A549 (cell line): ENCODE measurements at regions not wholly inside any gene's neighbourhood (a gene's known extent, or its start where the extent isn't known, plus 50 kb on each side); places are given as distances from the start of the nearest gene placed in this dataset.

Experiments used
- ATAC-seq, 2 experiments: fragments of 200-7000 bp in 1 of 2; fragments of >200 bp in 1 of 2; cut with Nextera tagmentation in 1 of 2; cut with Tn5 transposase in 1 of 2; 3 replicates each; pipeline versions ENCODE4 v1.8.0 to v1.9.1; 2018 to 2020; ENCODE audit warnings: mild to moderate bottlenecking in 1 of 2, moderate library complexity in 1 of 2
- CTCF ChIA-PET: fragments of 300-600 bp; sonication (Branson Sonifier 250); formaldehyde crosslinking; extraction: SDS; loops from one replicate; lab custom pipeline; 2021; ENCODE audit warnings: antibody characterized with exemption, inconsistent platforms; lab: Yijun Ruan, JAX
- POLR2A ChIA-PET: fragments of 350-600 bp; formaldehyde crosslinking; extraction: SDS; loops from one replicate; lab custom pipeline; 2021; ENCODE audit warnings: antibody characterized with exemption, inconsistent platforms; lab: Yijun Ruan, JAX
- DNase-seq, 2 experiments: peaks; one replicate each; pipeline versions ENCODE4 v3.0.0 to v3.0.0-alpha.2; 2011 to 2016; ENCODE audit warnings: low read depth in 1 of 2, low spot score in 1 of 2
- FAIRE-seq: peaks from 2 replicates; lab custom pipeline; 2011; peaks lifted over from hg19 to GRCh38; lab: Jason Lieb, UNC
- H3K27ac ChIP-seq, 2 experiments: fragments of >200 bp; sonication (Bioruptor Twin); formaldehyde crosslinking; 3 replicates each; pipeline ENCODE4 v1.5.1; 2016 to 2017
- H3K4me1 ChIP-seq: fragments of >200 bp; sonication (Bioruptor Twin); formaldehyde crosslinking; 3 replicates; pipeline ENCODE4 v1.6.1; 2016
- H3K4me2 ChIP-seq: fragments of >200 bp; sonication (Bioruptor Twin); formaldehyde crosslinking; 3 replicates; pipeline ENCODE4 v1.6.1; 2016
- H3K4me3 ChIP-seq: fragments of >200 bp; sonication (Bioruptor Twin); formaldehyde crosslinking; 3 replicates; pipeline ENCODE4 v1.5.1; 2016
- H3K9me3 ChIP-seq: fragments of >200 bp; sonication (Bioruptor Twin); formaldehyde crosslinking; 3 replicates; pipeline ENCODE4 v1.6.1; 2016
- BHLHE40 ChIP-seq: IDR thresholded peaks from 2 replicates; pipeline ENCODE4 v1.6.1; 2012; ENCODE audit warnings: low read depth, low read length, inconsistent platforms
- CBX2 ChIP-seq: fragments of 200-600 bp; sonication (generic); IDR thresholded peaks from 2 replicates; pipeline ENCODE4 v1.6.1; 2016; ENCODE audit warnings: low read depth, mild to moderate bottlenecking, borderline replicate concordance
- CEBPB ChIP-seq, 2 experiments: fragments of >200 bp in 1 of 2; sonication (Bioruptor Twin) in 1 of 2; formaldehyde crosslinking in 1 of 2; IDR thresholded peaks; 2 replicates each; pipeline ENCODE4 v1.6.1; 2012 to 2016
- CHD2 ChIP-seq: fragments of 150-350 bp; IDR thresholded peaks from 2 replicates; pipeline ENCODE4 v1.6.1; 2014; ENCODE audit warnings: low read length; ENCODE audit not compliant: partially characterized antibody
- ESRRA ChIP-seq: fragments of 150-350 bp; IDR thresholded peaks from 2 replicates; pipeline ENCODE4 v1.6.1; 2014; ENCODE audit warnings: mild to moderate bottlenecking, low read length, borderline replicate concordance
- FOSB ChIP-seq: fragments of 250-450 bp; sonication (Bioruptor Pico); IDR thresholded peaks from 2 replicates; pipeline ENCODE4 v1.5.0; 2020; ENCODE audit warnings: mild to moderate bottlenecking, moderate library complexity
- FOSL2 ChIP-seq, 2 experiments: fragments of 450-650 bp in 1 of 2; fragments of >200 bp in 1 of 2; sonication (Bioruptor Twin) in 1 of 2; formaldehyde crosslinking; IDR thresholded peaks; 2 replicates each; pipeline versions ENCODE4 v1.5.0 to v1.6.1; 2016 to 2020; ENCODE audit warnings: mild to moderate bottlenecking in 1 of 2, moderate library complexity in 1 of 2
- HEYL ChIP-seq: fragments of 250-450 bp; sonication (Bioruptor Pico); IDR thresholded peaks from 2 replicates; pipeline ENCODE4 v1.8.0; 2021; ENCODE audit warnings: mild to moderate bottlenecking, moderate library complexity
- HOXA7 ChIP-seq: fragments of 250-450 bp; sonication (Bioruptor Pico); IDR thresholded peaks from 2 replicates; pipeline ENCODE4 v1.5.0; 2020; ENCODE audit warnings: mild to moderate bottlenecking, moderate library complexity
- HOXB13 ChIP-seq: fragments of 250-450 bp; sonication (Bioruptor Pico); IDR thresholded peaks from 2 replicates; pipeline ENCODE4 v1.5.0; 2020; ENCODE audit warnings: low read depth, mild to moderate bottlenecking, moderate library complexity
- JUN ChIP-seq, 2 experiments: fragments of >200 bp; sonication (Bioruptor Twin); formaldehyde crosslinking; IDR thresholded peaks; 2 replicates in 1 of 2; 3 replicates in 1 of 2; pipeline ENCODE4 v1.6.1; 2016 to 2017
- KDM1A ChIP-seq: fragments of 200-600 bp; sonication (generic); IDR thresholded peaks from 2 replicates; pipeline ENCODE4 v1.6.1; 2016; ENCODE audit warnings: low read depth, mild to moderate bottlenecking
- NFE2L2 ChIP-seq: fragments of 150-350 bp; conservative IDR thresholded peaks from 2 replicates; pipeline ENCODE4 v1.6.1; 2014; ENCODE audit warnings: low read length
- NPAS2 ChIP-seq: fragments of 250-450 bp; sonication (Bioruptor Pico); IDR thresholded peaks from 2 replicates; pipeline ENCODE4 v1.8.0; 2022; ENCODE audit warnings: mild to moderate bottlenecking, moderate library complexity, borderline replicate concordance
- PHF8 ChIP-seq: fragments of 200-600 bp; sonication (generic); IDR thresholded peaks from 2 replicates; pipeline ENCODE4 v1.6.1; 2016; ENCODE audit warnings: low read depth, mild to moderate bottlenecking, antibody characterized with exemption, moderate library complexity, borderline replicate concordance
- POLR2AphosphoS2 ChIP-seq: conservative IDR thresholded peaks from 2 replicates; pipeline ENCODE4 v1.6.1; 2012; ENCODE audit warnings: low read length, improper control_type of control experiment, inconsistent platforms
- RAD21 ChIP-seq, 2 experiments: fragments of >200 bp in 1 of 2; sonication (Bioruptor Twin) in 1 of 2; formaldehyde crosslinking in 1 of 2; IDR thresholded peaks in 1 of 2; conservative IDR thresholded peaks in 1 of 2; 2 replicates in 1 of 2; 3 replicates in 1 of 2; pipeline ENCODE4 v1.6.1; 2012 to 2018; ENCODE audit warnings: inconsistent platforms in 1 of 2
- RARB ChIP-seq: fragments of 250-450 bp; sonication (Bioruptor Pico); IDR thresholded peaks from 2 replicates; pipeline ENCODE4 v1.8.0; 2021; ENCODE audit warnings: mild to moderate bottlenecking, moderate library complexity
- RCOR1 ChIP-seq: fragments of 150-350 bp; IDR thresholded peaks from 2 replicates; pipeline ENCODE4 v1.6.1; 2014; ENCODE audit warnings: antibody characterized with exemption, low read length, low read depth
- RFX5 ChIP-seq: fragments of 450-650 bp; IDR thresholded peaks from 2 replicates; pipeline ENCODE4 v1.7.1; 2014; ENCODE audit warnings: antibody characterized with exemption, mild to moderate bottlenecking, moderate library complexity
- SMC3 ChIP-seq: fragments of >200 bp; sonication (Bioruptor Twin); formaldehyde crosslinking; IDR thresholded peaks from 3 replicates; pipeline ENCODE4 v1.6.1; 2018; ENCODE audit warnings: inconsistent platforms
- SREBF2 ChIP-seq: fragments of 450-650 bp; IDR thresholded peaks from 2 replicates; pipeline ENCODE4 v1.6.1; 2014; ENCODE audit warnings: mild to moderate bottlenecking, moderate library complexity
- TFCP2L1 ChIP-seq: fragments of 250-450 bp; sonication (Bioruptor Pico); IDR thresholded peaks from 2 replicates; pipeline ENCODE4 v1.5.0; 2021; ENCODE audit warnings: mild to moderate bottlenecking
- ZFP36 ChIP-seq: fragments of 450-650 bp; IDR thresholded peaks from 2 replicates; pipeline ENCODE4 v1.6.1; 2014; ENCODE audit warnings: borderline replicate concordance; ENCODE audit not compliant: partially characterized antibody
- WGBS: methylation state at CpG from one replicate; pipeline ENCODE4 v1.1.6; 2017; ENCODE audit errors: missing lambda C conversion rate; 5-methylcytosine and 5-hydroxymethylcytosine counted together
- TF ChIP-seq, protein P1 (sequence below): fragments of 250-450 bp; sonication (Bioruptor Pico); IDR thresholded peaks from 2 replicates; pipeline ENCODE4 v1.5.0; 2021; ENCODE audit warnings: mild to moderate bottlenecking, moderate library complexity, borderline replicate concordance
- TF ChIP-seq, protein P2 (sequence below): fragments of >200 bp; sonication (Bioruptor Twin); formaldehyde crosslinking; IDR thresholded peaks from 3 replicates; pipeline ENCODE4 v1.5.1; 2016
- TF ChIP-seq, protein P3 (sequence below): fragments of 150-350 bp; IDR thresholded peaks from 2 replicates; pipeline ENCODE4 v1.6.1; 2014; ENCODE audit warnings: low read depth, mild to moderate bottlenecking, low read length

DNA sequence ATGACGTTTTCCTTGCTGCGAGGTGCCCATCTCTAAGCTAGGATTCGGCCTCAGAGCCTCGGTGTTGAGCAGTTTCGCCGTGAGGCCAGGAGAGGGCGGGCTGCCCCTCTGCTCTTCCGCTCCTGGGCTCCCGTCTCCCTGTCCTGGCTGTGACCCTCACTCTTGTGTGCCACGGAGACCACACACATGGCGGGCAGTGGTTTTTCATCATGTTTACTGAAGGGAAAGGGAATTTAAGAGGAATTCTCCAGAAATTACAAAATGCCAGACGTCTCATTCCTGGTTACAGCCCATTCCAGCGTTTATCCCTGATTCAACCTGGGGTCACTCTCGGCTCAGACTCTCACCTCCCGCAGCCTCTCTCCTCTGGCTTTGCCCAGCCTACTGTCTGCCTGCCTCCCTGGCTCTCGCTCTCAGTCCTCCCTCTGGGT is 96.8 kb upstream of the ELAC2 start:
- 4% methylated on average over 16 of the region's 16 CpGs for WGBS
- peak overlapping the region; percentile 13; the same call in 1 of the 3 replicates for H3K4me3 ChIP-seq
- TF ChIP-seq HOXA7 (no peak), SMC3 (peak; percentile 63), JUN (IDR thresholded peaks at IDR 0.05) (no peak), CEBPB (IDR thresholded peaks at IDR 0.05) (no peak), FOSB (CRISPR knock-in tag) (no peak), BHLHE40 (no peak), CHD2 (no peak), KDM1A (no peak), ESRRA (no peak), CBX2 (no peak), SREBF2 (no peak), RFX5 (no peak), RAD21 (conservative IDR thresholded peaks at IDR 0.05 in 1 of 2, IDR thresholded peaks at IDR 0.05 in 1 of 2) (peak; percentile 61 to 68), NFE2L2 (no peak), NPAS2 (CRISPR knock-in tag) (no peak), RCOR1 (no peak)
- TF ChIP-seq, protein P1, sequence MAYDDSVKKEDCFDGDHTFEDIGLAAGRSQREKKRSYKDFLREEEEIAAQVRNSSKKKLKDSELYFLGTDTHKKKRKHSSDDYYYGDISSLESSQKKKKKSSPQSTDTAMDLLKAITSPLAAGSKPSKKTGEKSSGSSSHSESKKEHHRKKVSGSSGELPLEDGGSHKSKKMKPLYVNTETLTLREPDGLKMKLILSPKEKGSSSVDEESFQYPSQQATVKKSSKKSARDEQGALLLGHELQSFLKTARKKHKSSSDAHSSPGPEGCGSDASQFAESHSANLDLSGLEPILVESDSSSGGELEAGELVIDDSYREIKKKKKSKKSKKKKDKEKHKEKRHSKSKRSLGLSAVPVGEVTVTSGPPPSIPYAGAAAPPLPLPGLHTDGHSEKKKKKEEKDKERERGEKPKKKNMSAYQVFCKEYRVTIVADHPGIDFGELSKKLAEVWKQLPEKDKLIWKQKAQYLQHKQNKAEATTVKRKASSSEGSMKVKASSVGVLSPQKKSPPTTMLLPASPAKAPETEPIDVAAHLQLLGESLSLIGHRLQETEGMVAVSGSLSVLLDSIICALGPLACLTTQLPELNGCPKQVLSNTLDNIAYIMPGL (CRISPR knock-in tag) = no peak
- TF ChIP-seq, protein P2, sequence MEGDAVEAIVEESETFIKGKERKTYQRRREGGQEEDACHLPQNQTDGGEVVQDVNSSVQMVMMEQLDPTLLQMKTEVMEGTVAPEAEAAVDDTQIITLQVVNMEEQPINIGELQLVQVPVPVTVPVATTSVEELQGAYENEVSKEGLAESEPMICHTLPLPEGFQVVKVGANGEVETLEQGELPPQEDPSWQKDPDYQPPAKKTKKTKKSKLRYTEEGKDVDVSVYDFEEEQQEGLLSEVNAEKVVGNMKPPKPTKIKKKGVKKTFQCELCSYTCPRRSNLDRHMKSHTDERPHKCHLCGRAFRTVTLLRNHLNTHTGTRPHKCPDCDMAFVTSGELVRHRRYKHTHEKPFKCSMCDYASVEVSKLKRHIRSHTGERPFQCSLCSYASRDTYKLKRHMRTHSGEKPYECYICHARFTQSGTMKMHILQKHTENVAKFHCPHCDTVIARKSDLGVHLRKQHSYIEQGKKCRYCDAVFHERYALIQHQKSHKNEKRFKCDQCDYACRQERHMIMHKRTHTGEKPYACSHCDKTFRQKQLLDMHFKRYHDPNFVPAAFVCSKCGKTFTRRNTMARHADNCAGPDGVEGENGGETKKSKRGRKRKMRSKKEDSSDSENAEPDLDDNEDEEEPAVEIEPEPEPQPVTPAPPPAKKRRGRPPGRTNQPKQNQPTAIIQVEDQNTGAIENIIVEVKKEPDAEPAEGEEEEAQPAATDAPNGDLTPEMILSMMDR = peak; percentile 66
- DNase-seq = peak; percentile 47 to 63
- no peak for FAIRE-seq
- no peaks in the 10 kb centered on the region for H3K4me1 ChIP-seq
- POLR2A ChIA-PET = no interaction called here
- peak overlapping the region; percentile 69 for H3K4me2 ChIP-seq
- ATAC-seq = peak; percentile 98 to 100
- H3K27ac ChIP-seq = no peak overlapping the region
- CTCF ChIA-PET = interaction anchor here (0.6 to 2.5 kb wide), 23 partner anchors 8 to 1812 kb away, joined by 3 to 26 read pairs (median 4); no protein-coding TSS in a partner anchor
- H3K9me3 ChIP-seq = no peaks in the 10 kb centered on the region

DNA sequence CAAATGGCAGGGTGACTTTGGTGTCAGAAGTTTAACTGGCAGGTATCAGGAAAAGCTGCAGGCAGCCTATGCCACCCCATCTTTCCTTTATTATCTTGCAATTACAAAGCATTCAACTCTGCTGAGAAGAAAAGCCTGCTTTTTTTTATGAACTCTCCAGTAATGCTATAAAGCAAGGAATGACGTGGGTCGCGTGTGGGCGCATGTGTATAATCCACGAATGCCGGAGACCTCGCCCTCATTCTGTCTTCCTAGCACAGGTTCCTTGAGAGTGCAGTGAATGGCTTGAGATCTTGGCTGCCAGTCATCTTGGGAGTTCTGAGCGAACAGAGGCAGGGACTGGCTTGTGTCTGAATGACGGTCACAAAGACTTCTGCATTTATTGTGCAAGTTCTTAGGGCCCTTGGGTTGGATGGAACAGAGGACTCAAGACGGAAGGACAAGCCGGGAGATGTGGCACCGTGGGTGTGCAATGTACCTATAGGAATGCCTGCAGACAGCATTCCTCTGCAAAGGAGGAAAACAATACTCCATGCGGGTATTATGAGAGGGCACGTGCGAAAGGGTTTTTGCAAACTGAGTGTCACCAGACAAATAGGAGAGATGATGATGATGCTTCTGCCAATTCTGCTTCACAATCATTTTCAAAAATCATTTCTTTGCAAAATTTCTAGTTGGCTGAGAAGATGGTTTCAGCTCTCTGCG is 96.1 kb upstream of the ELAC2 start:
- WGBS = 28% methylated on average over 16 of the region's 16 CpGs
- ATAC-seq = peak in 1 of 2 experiments; percentile 35; a peak in 2 of 6 replicates
- Histone ChIP-seq H3K9me3 (no peaks in the 10 kb centered on the region), H3K4me1 (no peaks in the 10 kb centered on the region), H3K27ac (no peak overlapping the region), H3K4me2 (no peak overlapping the region; the same call in 2 of the 3 replicates), H3K4me3 (no peak overlapping the region)
- POLR2A ChIA-PET = no interaction called here
- DNase-seq = no peak
- CTCF ChIA-PET = interaction anchor here (0.6 to 2.5 kb wide), 23 partner anchors 9 to 1813 kb away, joined by 3 to 26 read pairs (median 3); no protein-coding TSS in a partner anchor
- no peak for FAIRE-seq
- no peak for TF ChIP-seq FOSL2 (IDR thresholded peaks at IDR 0.05)
- no peak for TF ChIP-seq FOSL2 (CRISPR knock-in tag; IDR thresholded peaks at IDR 0.05)
- no peak for TF ChIP-seq HOXA7
- no peak for TF ChIP-seq TFCP2L1 (CRISPR knock-in tag)
- no peak for TF ChIP-seq FOSB (CRISPR knock-in tag)
- no peak for TF ChIP-seq ESRRA
- no peak for TF ChIP-seq RAD21 (conservative IDR thresholded peaks at IDR 0.05 in 1 of 2, IDR thresholded peaks at IDR 0.05 in 1 of 2)
- no peak for TF ChIP-seq HEYL (CRISPR knock-in tag)
- TF ChIP-seq RFX5 = no peak
- TF ChIP-seq BHLHE40 = no peak
- no peak for TF ChIP-seq CHD2
- no peak for TF ChIP-seq POLR2AphosphoS2
- no peak for TF ChIP-seq NPAS2 (CRISPR knock-in tag)
- no peak for TF ChIP-seq ZFP36
- TF ChIP-seq PHF8 = no peak
- no peak for TF ChIP-seq KDM1A
- TF ChIP-seq HOXB13 = no peak
- TF ChIP-seq, protein P3, sequence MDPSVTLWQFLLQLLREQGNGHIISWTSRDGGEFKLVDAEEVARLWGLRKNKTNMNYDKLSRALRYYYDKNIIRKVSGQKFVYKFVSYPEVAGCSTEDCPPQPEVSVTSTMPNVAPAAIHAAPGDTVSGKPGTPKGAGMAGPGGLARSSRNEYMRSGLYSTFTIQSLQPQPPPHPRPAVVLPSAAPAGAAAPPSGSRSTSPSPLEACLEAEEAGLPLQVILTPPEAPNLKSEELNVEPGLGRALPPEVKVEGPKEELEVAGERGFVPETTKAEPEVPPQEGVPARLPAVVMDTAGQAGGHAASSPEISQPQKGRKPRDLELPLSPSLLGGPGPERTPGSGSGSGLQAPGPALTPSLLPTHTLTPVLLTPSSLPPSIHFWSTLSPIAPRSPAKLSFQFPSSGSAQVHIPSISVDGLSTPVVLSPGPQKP = no peak
- TF ChIP-seq RARB (CRISPR knock-in tag) = no peak
